Mucosa of stomach (tissue), 1 donor: ENCODE measurements at regions not wholly inside any gene's neighbourhood (a gene's known extent, or its start where the extent isn't known, plus 50 kb on each side); places are given as distances from the start of the nearest gene placed in this dataset.

ENCODE experiments used
- H3K27me3 ChIP-seq: one replicate; pipeline ENCODE4 v1.7.0; 2013; ENCODE audit warnings: mild to moderate bottlenecking, low read length; ENCODE audit not compliant: control insufficient read depth, insufficient read depth
- H3K36me3 ChIP-seq: one replicate; pipeline ENCODE4 v1.7.0; 2013; ENCODE audit warnings: low read length; ENCODE audit not compliant: control insufficient read depth, insufficient read depth
- H3K4me1 ChIP-seq: one replicate; pipeline ENCODE4 v1.7.0; 2013; ENCODE audit warnings: mild to moderate bottlenecking, low read length; ENCODE audit not compliant: control insufficient read depth, insufficient read depth
- H3K4me3 ChIP-seq: one replicate; pipeline ENCODE4 v1.7.0; 2013; ENCODE audit warnings: low read length
- H3K9ac ChIP-seq: one replicate; pipeline ENCODE4 v1.7.0; 2013; ENCODE audit warnings: mild to moderate bottlenecking, low read length, moderate library complexity
- H3K9me3 ChIP-seq: one replicate; pipeline ENCODE4 v1.7.0; 2013; ENCODE audit warnings: mild to moderate bottlenecking, low read length, moderate library complexity; ENCODE audit not compliant: control insufficient read depth
- donor health status: Pancreatic carcinoma.

GRCh38 chr10:10133281-10133680 lies 884.4 kb upstream of the CELF2 start:
- Histone ChIP-seq H3K9me3 (no peaks in the 10 kb centered on the region), H3K27me3 (no peaks in the 10 kb centered on the region), H3K36me3 (no peaks in the 10 kb centered on the region), H3K9ac (no peak overlapping the region), H3K4me3 (no peak overlapping the region), H3K4me1 (no peaks in the 10 kb centered on the region)

DNA sequence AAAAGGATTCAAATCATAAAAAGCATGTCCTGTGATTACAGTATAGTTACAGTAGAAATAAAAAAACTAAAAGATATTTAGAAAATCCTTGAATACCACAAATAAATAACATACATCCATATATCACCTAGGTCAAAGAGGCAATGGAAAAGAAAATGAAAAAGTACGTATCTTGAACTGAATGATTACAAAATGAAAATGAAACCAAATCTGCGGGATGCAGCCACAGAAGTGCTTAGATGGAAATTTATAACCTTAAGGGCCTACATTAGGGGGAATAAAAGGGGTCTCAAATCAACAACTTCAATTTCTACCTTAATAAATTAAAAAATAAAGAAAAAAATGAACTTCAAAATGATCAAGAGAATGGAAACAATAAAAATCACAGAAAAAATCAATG lies 879.0 kb upstream of the CELF2 start:
- Histone ChIP-seq H3K36me3 (no peaks in the 10 kb centered on the region), H3K9ac (no peak overlapping the region), H3K4me1 (no peaks in the 10 kb centered on the region), H3K9me3 (no peaks in the 10 kb centered on the region), H3K27me3 (no peaks in the 10 kb centered on the region), H3K4me3 (no peak overlapping the region)

GRCh38 chr10:10141782-10142382 lies 875.8 kb upstream of the CELF2 start:
- no peak overlapping the region for H3K4me3 ChIP-seq
- no peaks in the 10 kb centered on the region for H3K36me3 ChIP-seq

GRCh38 chr10:10146604-10147003 lies 871.1 kb upstream of the CELF2 start:
- H3K9ac ChIP-seq, result no peak overlapping the region
- no peaks in the 10 kb centered on the region for H3K4me1 ChIP-seq
- no peak overlapping the region for H3K4me3 ChIP-seq
- H3K27me3 ChIP-seq, result no peaks in the 10 kb centered on the region
- H3K36me3 ChIP-seq, result no peaks in the 10 kb centered on the region
- H3K9me3 ChIP-seq, result no peaks in the 10 kb centered on the region

More at GRCh38 chr10:10141782-10142382, 875.8 kb upstream of the CELF2 start:
- Histone ChIP-seq H3K4me1 (no peaks in the 10 kb centered on the region), H3K9me3 (no peaks in the 10 kb centered on the region), H3K27me3 (no peaks in the 10 kb centered on the region), H3K9ac (no peak overlapping the region)

GRCh38 chr10:10149899-10150298 lies 867.8 kb upstream of the CELF2 start:
- H3K27me3 ChIP-seq, result no peaks in the 10 kb centered on the region
- H3K4me1 ChIP-seq, result no peaks in the 10 kb centered on the region
- no peaks in the 10 kb centered on the region for H3K9me3 ChIP-seq
- H3K9ac ChIP-seq, result no peak overlapping the region
- no peak overlapping the region for H3K4me3 ChIP-seq
- H3K36me3 ChIP-seq, result no peaks in the 10 kb centered on the region

DNA sequence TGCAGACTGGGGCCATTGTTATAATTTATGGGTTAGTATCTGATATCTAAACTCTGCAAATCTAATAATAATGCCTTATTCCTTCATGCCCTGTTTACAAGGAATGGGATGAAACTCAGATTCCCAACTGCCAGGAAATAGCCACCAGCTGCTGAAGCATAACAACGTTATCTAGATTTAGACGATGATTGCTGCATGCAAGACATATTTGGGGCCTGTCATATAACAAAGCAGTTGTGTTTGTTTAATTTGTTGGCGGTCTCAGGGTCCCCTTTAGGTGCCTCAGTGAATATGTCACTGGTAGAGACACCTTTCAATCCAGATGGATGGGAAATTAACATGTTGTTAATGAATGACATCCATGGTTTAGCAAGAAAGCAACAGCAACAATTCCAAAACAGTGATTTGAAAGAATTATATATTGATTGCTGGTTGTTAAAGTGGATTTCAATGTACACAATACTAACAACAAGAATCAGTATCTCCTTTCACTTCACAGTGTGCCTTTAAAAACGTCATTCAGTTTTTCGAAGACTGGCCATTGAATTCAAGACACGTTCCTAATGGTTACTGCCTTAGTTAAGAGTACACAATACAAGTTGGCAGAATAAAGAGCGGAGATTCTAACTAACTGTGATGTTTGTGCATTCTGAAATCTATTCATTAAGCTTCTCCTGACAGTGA lies 860.6 kb upstream of the CELF2 start:
- Histone ChIP-seq H3K36me3 (no peaks in the 10 kb centered on the region), H3K4me3 (no peak overlapping the region), H3K9me3 (no peaks in the 10 kb centered on the region), H3K4me1 (no peaks in the 10 kb centered on the region), H3K9ac (no peak overlapping the region), H3K27me3 (no peaks in the 10 kb centered on the region)

GRCh38 chr10:10160821-10161312 lies 856.8 kb upstream of the CELF2 start:
- Histone ChIP-seq H3K9ac (no peak overlapping the region), H3K27me3 (no peaks in the 10 kb centered on the region), H3K36me3 (no peaks in the 10 kb centered on the region), H3K4me1 (no peaks in the 10 kb centered on the region), H3K9me3 (no peaks in the 10 kb centered on the region), H3K4me3 (no peak overlapping the region)

- Histone ChIP-seq H3K36me3 (no peaks in the 10 kb centered on the region), H3K9me3 (no peaks in the 10 kb centered on the region), H3K4me1 (no peaks in the 10 kb centered on the region), H3K27me3 (no peaks in the 10 kb centered on the region), H3K9ac (no peak overlapping the region), H3K4me3 (no peak overlapping the region)
Observed at GRCh38 chr10:10164848-10165247, 852.8 kb upstream of the CELF2 start.

GRCh38 chr10:10165415-10165814 lies 852.3 kb upstream of the CELF2 start:
- no peaks in the 10 kb centered on the region for H3K4me1 ChIP-seq
- H3K36me3 ChIP-seq, result no peaks in the 10 kb centered on the region
- no peak overlapping the region for H3K4me3 ChIP-seq
- H3K27me3 ChIP-seq, result no peaks in the 10 kb centered on the region
- H3K9me3 ChIP-seq, result no peaks in the 10 kb centered on the region
- H3K9ac ChIP-seq, result no peak overlapping the region

- Histone ChIP-seq H3K4me3 (no peak overlapping the region), H3K9ac (no peak overlapping the region), H3K4me1 (no peaks in the 10 kb centered on the region), H3K9me3 (no peaks in the 10 kb centered on the region), H3K27me3 (no peaks in the 10 kb centered on the region), H3K36me3 (no peaks in the 10 kb centered on the region)
Observed at GRCh38 chr10:10178476-10178875, 839.2 kb upstream of the CELF2 start.

- Histone ChIP-seq H3K9me3 (no peaks in the 10 kb centered on the region), H3K27me3 (no peaks in the 10 kb centered on the region), H3K4me3 (no peak overlapping the region), H3K9ac (no peak overlapping the region), H3K36me3 (no peaks in the 10 kb centered on the region), H3K4me1 (peaks cover 6% of the 10 kb centered on the region)
Observed at GRCh38 chr10:10193848-10194247, 823.8 kb upstream of the CELF2 start.

DNA sequence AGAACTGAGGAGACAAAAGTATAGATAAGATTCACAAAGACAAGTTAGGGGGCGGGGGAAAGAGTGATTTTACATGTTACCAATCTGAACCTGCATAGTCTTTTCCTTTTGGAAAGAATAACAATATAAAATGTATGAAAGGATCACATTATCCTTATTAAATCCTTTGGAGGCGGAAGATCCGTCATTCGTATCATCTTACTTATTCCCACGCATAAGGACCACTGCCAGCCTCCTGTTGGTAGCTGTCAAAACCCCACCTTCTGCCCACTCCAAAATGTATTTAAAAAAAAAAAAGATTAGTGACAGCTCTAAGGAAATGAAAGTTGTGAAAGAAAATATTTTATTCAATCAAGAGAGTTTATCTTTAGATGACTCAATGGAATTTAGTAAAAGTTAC lies 821.0 kb upstream of the CELF2 start:
- Histone ChIP-seq H3K9me3 (no peaks in the 10 kb centered on the region), H3K4me3 (no peak overlapping the region)

More for the DNA sequence above, 821.0 kb upstream of the CELF2 start:
- no peaks in the 10 kb centered on the region for H3K27me3 ChIP-seq
- H3K36me3 ChIP-seq, result no peaks in the 10 kb centered on the region
- peaks cover 6% of the 10 kb centered on the region for H3K4me1 ChIP-seq
- no peak overlapping the region for H3K9ac ChIP-seq
